ENCODE measurements at regions not wholly inside any gene's neighbourhood (a gene's known extent, or its start where the extent isn't known, plus 50 kb on each side); places are given as distances from the start of the nearest gene placed in this dataset.

GRCh38 chr1:221274373-221274772, 395.1 kb downstream of the HLX start:
- H3K9ac ChIP-seq (ENCODE audit: insufficient read depth, low read depth, low read length): no peak overlapping the region
- DNase-seq (ENCODE audit: low spot score) (no peak), FAIRE-seq (no peak), ATAC-seq (no peak)
- no peak overlapping the region for H2AFZ ChIP-seq (ENCODE audit: low read length)
- in situ Hi-C loops (cut with HindIII; ENCODE audit: extremely low pct_ligation_motif_present, low pct_unique_long_range_greater_than_20kb) (no loop called here), intact Hi-C loops (cut with micrococcal nuclease; ENCODE audit: unreplicated experiment) (no loop called here)
- ChIA-PET POLR2A (no interaction called here), CTCF (ENCODE audit: low intra/inter-chr PET ratio, low total read pairs) (no interaction called here)
- BruUV-seq (replicated peaks): no TSS peak
- H3K27ac ChIP-seq (ENCODE audit: extremely low read length, insufficient read depth, low read length): no peak overlapping the region
- no peaks in the 10 kb centered on the region for H3K4me1 ChIP-seq (ENCODE audit: insufficient read depth, low read length)
- TF ChIP-seq ZNF253 (CRISPR knock-in tag; IDR thresholded peaks at IDR 0.05; ENCODE audit: borderline replicate concordance) (no peak), IRF9 (CRISPR knock-in tag; IDR thresholded peaks at IDR 0.05; ENCODE audit: borderline replicate concordance) (no peak), CENPX (CRISPR knock-in tag; IDR thresholded peaks at IDR 0.05) (no peak), ZNF557 (CRISPR knock-in tag; IDR thresholded peaks at IDR 0.05) (no peak), FOXO4 (CRISPR knock-in tag; conservative IDR thresholded peaks at IDR 0.05) (no peak), SOX6 (IDR thresholded peaks at IDR 0.05) (no peak), SOX6 (CRISPR knock-in tag; IDR thresholded peaks at IDR 0.05) (no peak), PLRG1 (conservative IDR thresholded peaks at IDR 0.05) (no peak), ZFP37 (CRISPR knock-in tag; IDR thresholded peaks at IDR 0.05; ENCODE audit: borderline replicate concordance) (no peak), ZNF598 (CRISPR knock-in tag; IDR thresholded peaks at IDR 0.05; ENCODE audit: borderline replicate concordance) (no peak), TARDBP (CRISPR knock-in tag; IDR thresholded peaks at IDR 0.05) (no peak), DNMT1 (CRISPR knock-in tag; IDR thresholded peaks at IDR 0.05) (no peak)
- no peak overlapping the region for H3K4me2 ChIP-seq (ENCODE audit: low read depth, low read length)
- H4K20me1 ChIP-seq (ENCODE audit: insufficient read depth, low read length): no peaks in the 10 kb centered on the region
- H3K79me2 ChIP-seq (ENCODE audit: insufficient read depth, low read length): no peaks in the 10 kb centered on the region
- 0% methylated on average over 1 of the region's 6 CpGs for WGBS (ENCODE audit: low lambda C conversion rate)
- H3K36me3 ChIP-seq (replicated peaks in 1 of 2; ENCODE audit: control insufficient read depth in 1 of 2, insufficient read depth in 2 of 2, low read length in 2 of 2): no peaks in the 10 kb centered on the region
- H3K27me3 ChIP-seq (ENCODE audit: control insufficient read depth in 1 of 2, insufficient read depth in 2 of 2, low read length in 2 of 2): no peaks in the 10 kb centered on the region
- H3K9me3 ChIP-seq (ENCODE audit: low read length): no peaks in the 10 kb centered on the region
- H3K4me3 ChIP-seq (replicated peaks in 1 of 3; ENCODE audit: insufficient read depth in 1 of 3, low read depth in 2 of 3, low read length in 3 of 3): no peak overlapping the region

Measured in HepG2 (cell line).